Astrocyte (in vitro differentiated cells and primary cell): ENCODE measurements at regions not wholly inside any gene's neighbourhood (a gene's known extent, or its start where the extent isn't known, plus 50 kb on each side); places are given as distances from the start of the nearest gene placed in this dataset.

ENCODE experiments used
- DNase-seq: peaks from one replicate; pipeline ENCODE4 v3.0.0-alpha.2; 2010; ENCODE audit warnings: low read depth
- FAIRE-seq: peaks from 2 replicates; lab custom pipeline; 2011; peaks lifted over from hg19 to GRCh38; lab: Jason Lieb, UNC
- H2AFZ ChIP-seq: 2 replicates; pipeline ENCODE4 v1.6.0; 2012; ENCODE audit warnings: low read depth, low read length, inconsistent platforms
- H3K27ac ChIP-seq: 2 replicates; pipeline ENCODE4 v1.5.1; 2011; ENCODE audit warnings: low read depth, low read length, inconsistent platforms
- H3K27me3 ChIP-seq: 2 replicates; pipeline ENCODE4 v1.6.0; 2011; ENCODE audit warnings: low read length, inconsistent platforms; ENCODE audit not compliant: insufficient read depth
- H3K36me3 ChIP-seq: 2 replicates; pipeline ENCODE4 v1.5.1; 2011; ENCODE audit warnings: low read length, inconsistent platforms; ENCODE audit not compliant: insufficient read depth
- H3K4me1 ChIP-seq: 2 replicates; pipeline ENCODE4 v1.5.1; 2011; ENCODE audit warnings: low read length, inconsistent platforms; ENCODE audit not compliant: insufficient read depth
- H3K4me2 ChIP-seq: 2 replicates; pipeline ENCODE4 v1.6.0; 2012; ENCODE audit warnings: low read length, inconsistent platforms
- H3K4me3 ChIP-seq: 2 replicates; pipeline ENCODE4 v1.5.1; 2011; ENCODE audit warnings: low read depth, mild to moderate bottlenecking, low read length, inconsistent platforms; ENCODE audit not compliant: insufficient read depth
- H3K79me2 ChIP-seq: 2 replicates; pipeline ENCODE4 v1.6.0; 2012; ENCODE audit warnings: mild to moderate bottlenecking, low read length, inconsistent platforms; ENCODE audit not compliant: insufficient read depth
- H3K9ac ChIP-seq: 2 replicates; pipeline ENCODE4 v1.6.0; 2012; ENCODE audit warnings: mild to moderate bottlenecking, low read length, inconsistent platforms
- H3K9me3 ChIP-seq: 2 replicates; pipeline ENCODE4 v1.5.1; 2012; ENCODE audit warnings: low read depth, mild to moderate bottlenecking, low read length, inconsistent platforms; ENCODE audit not compliant: insufficient read depth
- H4K20me1 ChIP-seq: 2 replicates; pipeline ENCODE4 v1.6.0; 2012; ENCODE audit warnings: low read length, inconsistent platforms; ENCODE audit not compliant: insufficient read depth
- H3K27ac Mint-ChIP-seq: one replicate; pipeline ENCODE4 v1.8.0; 2021; ENCODE audit warnings: mild to moderate bottlenecking, mixed read lengths; ENCODE audit not compliant: unreplicated experiment
- H3K27me3 Mint-ChIP-seq: one replicate; pipeline ENCODE4 v1.8.0; 2021; ENCODE audit warnings: low read depth, mixed read lengths; ENCODE audit not compliant: unreplicated experiment
- H3K36me3 Mint-ChIP-seq: one replicate; pipeline ENCODE4 v1.8.0; 2021; ENCODE audit warnings: low read depth, mixed read lengths; ENCODE audit not compliant: unreplicated experiment
- H3K4me1 Mint-ChIP-seq: one replicate; pipeline ENCODE4 v1.8.0; 2021; ENCODE audit warnings: low read depth, mixed read lengths; ENCODE audit not compliant: unreplicated experiment
- H3K4me3 Mint-ChIP-seq: one replicate; pipeline ENCODE4 v1.8.0; 2021; ENCODE audit warnings: mild to moderate bottlenecking, moderate library complexity, mixed read lengths; ENCODE audit not compliant: unreplicated experiment
- H3K9me3 Mint-ChIP-seq: one replicate; pipeline ENCODE4 v1.8.0; 2021; ENCODE audit warnings: mild to moderate bottlenecking, mixed read lengths; ENCODE audit not compliant: unreplicated experiment
- EZH2 ChIP-seq: IDR thresholded peaks from 2 replicates; pipeline ENCODE4 v1.6.1; 2012; ENCODE audit warnings: mild to moderate bottlenecking, low read length, inconsistent platforms; ENCODE audit not compliant: insufficient read depth
- TF ChIP-seq, protein P1 (sequence below): IDR thresholded peaks from 2 replicates; pipeline ENCODE4 v1.5.1; 2011; ENCODE audit warnings: low read depth, mild to moderate bottlenecking, inconsistent platforms, low read length, moderate library complexity; ENCODE audit not compliant: insufficient read depth

DNA sequence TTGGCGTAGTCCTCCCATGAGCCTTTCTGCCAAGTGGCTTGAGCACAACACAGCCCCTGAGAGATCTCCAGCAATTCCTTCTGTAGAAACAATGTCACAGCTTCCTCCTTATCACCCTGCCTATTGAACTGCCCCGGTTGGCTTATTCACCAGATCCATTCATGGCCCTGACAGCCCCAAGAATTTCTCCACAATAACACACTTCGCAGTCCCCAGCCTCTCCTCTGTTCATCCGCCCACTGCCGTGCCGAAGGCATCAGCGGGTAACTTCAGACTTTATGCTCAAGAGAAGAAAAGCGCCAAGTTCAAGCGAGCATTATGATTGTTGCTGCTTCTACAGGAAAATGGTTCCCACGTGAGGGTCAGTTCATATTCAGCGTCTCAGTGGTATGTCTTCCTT is 403.9 kb downstream of the VPS13C start:
- Histone ChIP-seq H3K36me3 (no peaks in the 10 kb centered on the region), H3K4me1 (peaks cover 8% of the 10 kb centered on the region), H2AFZ (no peak overlapping the region), H3K4me2 (no peak overlapping the region), H4K20me1 (no peaks in the 10 kb centered on the region), H3K9me3 (no peaks in the 10 kb centered on the region), H3K79me2 (no peaks in the 10 kb centered on the region), H3K27me3 (no peaks in the 10 kb centered on the region), H3K27ac (no peak overlapping the region), H3K9ac (no peak overlapping the region), H3K4me3 (no peak overlapping the region)
- Mint-ChIP-seq H3K27me3 (peaks cover 6% of the 10 kb centered on the region), H3K27ac (no peak overlapping the region), H3K9me3 (no peaks in the 10 kb centered on the region), H3K4me3 (no peak overlapping the region), H3K4me1 (peaks cover 3% of the 10 kb centered on the region), H3K36me3 (peaks cover 2% of the 10 kb centered on the region)
- DNase-seq (no peak), FAIRE-seq (no peak)
- TF ChIP-seq, protein P1, sequence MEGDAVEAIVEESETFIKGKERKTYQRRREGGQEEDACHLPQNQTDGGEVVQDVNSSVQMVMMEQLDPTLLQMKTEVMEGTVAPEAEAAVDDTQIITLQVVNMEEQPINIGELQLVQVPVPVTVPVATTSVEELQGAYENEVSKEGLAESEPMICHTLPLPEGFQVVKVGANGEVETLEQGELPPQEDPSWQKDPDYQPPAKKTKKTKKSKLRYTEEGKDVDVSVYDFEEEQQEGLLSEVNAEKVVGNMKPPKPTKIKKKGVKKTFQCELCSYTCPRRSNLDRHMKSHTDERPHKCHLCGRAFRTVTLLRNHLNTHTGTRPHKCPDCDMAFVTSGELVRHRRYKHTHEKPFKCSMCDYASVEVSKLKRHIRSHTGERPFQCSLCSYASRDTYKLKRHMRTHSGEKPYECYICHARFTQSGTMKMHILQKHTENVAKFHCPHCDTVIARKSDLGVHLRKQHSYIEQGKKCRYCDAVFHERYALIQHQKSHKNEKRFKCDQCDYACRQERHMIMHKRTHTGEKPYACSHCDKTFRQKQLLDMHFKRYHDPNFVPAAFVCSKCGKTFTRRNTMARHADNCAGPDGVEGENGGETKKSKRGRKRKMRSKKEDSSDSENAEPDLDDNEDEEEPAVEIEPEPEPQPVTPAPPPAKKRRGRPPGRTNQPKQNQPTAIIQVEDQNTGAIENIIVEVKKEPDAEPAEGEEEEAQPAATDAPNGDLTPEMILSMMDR, result no peak
- no peak for TF ChIP-seq EZH2

DNA sequence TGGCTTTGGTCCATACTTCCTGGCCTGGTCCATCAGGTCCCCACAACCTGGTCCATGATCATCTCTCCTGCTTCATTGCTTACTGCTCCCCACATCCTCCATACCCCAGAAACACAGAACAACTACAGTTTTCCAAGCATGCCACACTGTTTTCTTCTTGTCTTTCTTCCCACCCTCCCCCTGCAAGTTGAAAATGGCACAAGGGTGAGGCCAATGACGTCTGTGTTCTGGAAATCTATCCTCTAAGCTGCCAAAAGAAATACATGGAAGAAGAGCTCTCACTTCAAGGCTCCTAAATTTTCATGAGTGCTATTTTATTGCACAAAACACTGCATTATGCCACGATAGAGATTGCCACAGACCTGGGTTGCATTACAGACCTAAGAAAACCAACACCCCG is 404.4 kb downstream of the VPS13C start:
- FAIRE-seq, result no peak

DNA sequence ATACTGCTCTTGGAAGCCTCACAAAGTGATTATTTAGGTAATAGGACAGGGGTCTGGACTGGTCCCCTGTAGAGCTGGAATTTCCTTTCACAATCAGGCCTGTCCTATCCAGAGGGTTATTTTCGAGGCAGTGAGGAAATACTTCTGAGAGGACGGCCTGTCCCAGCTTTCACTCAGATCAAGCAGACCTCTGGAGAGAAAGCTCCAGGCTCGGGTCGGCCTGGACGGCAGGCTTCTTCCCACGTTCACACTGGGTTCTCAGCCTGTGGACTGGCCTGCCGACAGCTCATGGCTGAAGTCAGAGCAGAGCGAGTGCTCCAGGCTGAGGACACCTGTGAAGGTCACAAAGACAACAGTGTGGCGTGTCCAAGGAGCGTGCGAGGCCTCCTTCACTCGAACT is 405.3 kb downstream of the VPS13C start:
- no peaks in the 10 kb centered on the region for H3K27me3 ChIP-seq
- Mint-ChIP-seq H3K36me3 (peaks cover 2% of the 10 kb centered on the region), H3K4me1 (peaks cover 3% of the 10 kb centered on the region), H3K9me3 (no peaks in the 10 kb centered on the region), H3K4me3 (no peak overlapping the region), H3K27ac (no peak overlapping the region), H3K27me3 (peaks cover 3% of the 10 kb centered on the region)
- H3K27ac ChIP-seq, result no peak overlapping the region
- no peaks in the 10 kb centered on the region for H3K36me3 ChIP-seq
- no peaks in the 10 kb centered on the region for H3K79me2 ChIP-seq
- no peak overlapping the region for H2AFZ ChIP-seq
- FAIRE-seq, result no peak
- H3K4me1 ChIP-seq, result peaks cover 3% of the 10 kb centered on the region
- no peaks in the 10 kb centered on the region for H4K20me1 ChIP-seq
- H3K9me3 ChIP-seq, result no peaks in the 10 kb centered on the region
- TF ChIP-seq, protein P1, result no peak
- TF ChIP-seq EZH2, result no peak
- H3K4me3 ChIP-seq, result no peak overlapping the region
- no peak overlapping the region for H3K4me2 ChIP-seq
- no peak for DNase-seq
- no peak overlapping the region for H3K9ac ChIP-seq

More for the DNA sequence above, 404.4 kb downstream of the VPS13C start:
- Histone ChIP-seq H4K20me1 (no peaks in the 10 kb centered on the region), H3K9ac (no peak overlapping the region), H2AFZ (no peak overlapping the region), H3K27me3 (no peaks in the 10 kb centered on the region), H3K79me2 (no peaks in the 10 kb centered on the region), H3K9me3 (no peaks in the 10 kb centered on the region), H3K4me2 (no peak overlapping the region), H3K27ac (no peak overlapping the region), H3K4me3 (no peak overlapping the region), H3K4me1 (peaks cover 8% of the 10 kb centered on the region), H3K36me3 (no peaks in the 10 kb centered on the region)
- TF ChIP-seq EZH2, result no peak
- TF ChIP-seq, protein P1, result no peak
- peaks cover 3% of the 10 kb centered on the region for H3K4me1 Mint-ChIP-seq
- H3K36me3 Mint-ChIP-seq, result peaks cover 2% of the 10 kb centered on the region
- DNase-seq, result no peak
- no peak overlapping the region for H3K4me3 Mint-ChIP-seq
- peaks cover 6% of the 10 kb centered on the region for H3K27me3 Mint-ChIP-seq
- no peaks in the 10 kb centered on the region for H3K9me3 Mint-ChIP-seq
- H3K27ac Mint-ChIP-seq, result no peak overlapping the region
